LNCaP clone FGC (cell line): ENCODE measurements at regions not wholly inside any gene's neighbourhood (a gene's known extent, or its start where the extent isn't known, plus 50 kb on each side); places are given as distances from the start of the nearest gene placed in this dataset.

Experiments used
- DNase-seq: peaks from one replicate; pipeline ENCODE4 v3.0.0-alpha.2; 2011; ENCODE audit warnings: low read depth
- H3K4me3 ChIP-seq: 2 replicates; pipeline ENCODE4 v1.5.1; 2011; ENCODE audit warnings: mild to moderate bottlenecking, low read depth, low read length, control low read depth
- CTCF ChIP-seq: IDR thresholded peaks from 2 replicates; pipeline ENCODE4 v1.5.1; 2012; ENCODE audit warnings: mild to moderate bottlenecking; ENCODE audit not compliant: control insufficient read depth, insufficient read depth; ENCODE audit errors: extremely low read depth

DNA sequence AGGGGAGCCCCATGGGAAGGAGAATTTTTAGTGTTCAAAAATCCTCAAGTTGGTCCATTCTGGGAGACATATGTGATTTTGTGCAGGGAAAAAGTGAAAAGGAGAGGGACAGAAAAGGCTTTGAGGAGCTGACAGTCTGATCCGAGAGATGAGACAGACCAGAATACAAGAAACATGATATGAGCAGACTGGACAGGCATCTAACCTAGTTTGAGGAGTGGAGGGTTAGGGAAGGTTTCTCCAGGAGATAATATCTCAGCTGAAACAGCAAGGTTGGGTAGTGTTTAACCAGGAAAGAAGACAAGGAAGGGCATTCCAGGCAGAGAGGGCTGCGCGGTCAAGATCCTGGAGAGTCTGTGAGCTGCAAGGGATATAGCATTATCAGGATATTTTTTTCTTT lies 101.4 kb upstream of the NCAM1 start:
- no peak overlapping the region for H3K4me3 ChIP-seq
- DNase-seq: no peak
- TF ChIP-seq CTCF: no peak

GRCh38 chr11:112861356-112861755 lies 99.9 kb upstream of the NCAM1 start:
- TF ChIP-seq CTCF: no peak
- H3K4me3 ChIP-seq: no peak overlapping the region
- DNase-seq: no peak

GRCh38 chr11:112863305-112863704 lies 97.9 kb upstream of the NCAM1 start:
- no peak for DNase-seq
- no peak for TF ChIP-seq CTCF

GRCh38 chr11:112864672-112865071 lies 96.5 kb upstream of the NCAM1 start:
- DNase-seq: no peak
- H3K4me3 ChIP-seq: no peak overlapping the region
- no peak for TF ChIP-seq CTCF

More at GRCh38 chr11:112863305-112863704, 97.9 kb upstream of the NCAM1 start:
- no peak overlapping the region for H3K4me3 ChIP-seq

DNA sequence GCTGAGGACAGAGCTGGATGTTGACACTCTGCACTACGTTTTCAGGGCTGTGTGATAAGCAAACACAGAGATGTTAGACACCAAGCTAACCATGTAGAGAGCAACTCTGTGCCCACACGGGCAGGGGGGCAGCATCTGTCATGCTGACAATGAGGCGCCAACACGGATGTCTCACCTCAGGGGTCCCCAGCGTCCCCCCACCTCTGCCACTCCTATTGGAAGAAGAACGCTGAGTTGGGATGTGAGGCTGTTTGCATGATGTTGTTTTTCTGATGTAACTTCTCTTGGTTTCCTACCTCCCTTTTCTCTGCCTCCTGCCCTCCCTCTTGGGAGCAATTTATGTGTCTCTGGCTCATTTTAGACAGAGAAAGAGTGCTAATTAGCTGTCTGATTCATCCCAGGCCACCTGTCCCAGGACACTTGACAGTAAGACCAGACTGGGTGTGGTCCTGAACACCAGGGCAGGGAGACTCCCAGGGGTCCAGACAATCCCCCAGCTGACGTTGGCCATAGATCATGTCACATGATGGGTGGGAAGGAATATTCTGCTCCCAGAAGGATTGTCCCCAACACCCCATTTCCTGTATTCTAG lies 89.2 kb upstream of the NCAM1 start:
- DNase-seq: no peak
- TF ChIP-seq CTCF: no peak

GRCh38 chr11:112874980-112875379 lies 86.2 kb upstream of the NCAM1 start:
- no peak overlapping the region for H3K4me3 ChIP-seq
- TF ChIP-seq CTCF: no peak
- no peak for DNase-seq

More for the DNA sequence above, 89.2 kb upstream of the NCAM1 start:
- H3K4me3 ChIP-seq: no peak overlapping the region

DNA sequence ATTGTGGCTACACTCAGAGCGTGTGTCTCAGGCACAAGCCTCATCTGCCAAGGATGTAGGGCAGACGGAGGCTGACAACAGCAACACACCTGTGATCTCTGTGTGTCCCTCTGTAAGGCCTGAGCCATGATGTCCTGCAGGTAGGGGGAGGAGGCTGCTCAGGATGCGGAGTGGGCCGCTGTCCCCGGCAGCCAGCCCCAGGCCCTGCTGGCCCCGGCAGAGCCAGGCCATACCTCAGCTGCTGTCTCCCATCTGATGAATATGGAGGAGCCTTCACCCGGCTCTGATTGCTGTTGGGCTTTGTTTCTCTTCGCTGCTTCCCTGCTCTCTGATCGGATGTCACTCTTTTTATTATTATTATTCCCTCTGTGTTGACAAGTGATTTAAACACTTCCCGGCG lies 83.6 kb upstream of the NCAM1 start:
- no peak for TF ChIP-seq CTCF
- DNase-seq: no peak
- H3K4me3 ChIP-seq: no peak overlapping the region
